Right cardiac atrium (tissue), 5 donors: ENCODE measurements at regions not wholly inside any gene's neighbourhood (a gene's known extent, or its start where the extent isn't known, plus 50 kb on each side); places are given as distances from the start of the nearest gene placed in this dataset.
"Not testable (repeated sequence)": the region's sequence is repeated elsewhere in the genome, so short reads cannot be mapped to it uniquely, and the experiment has no call there.

Experiments
- ATAC-seq, 2 donors: fragments of 200-7000 bp; cut with Tn5 transposase; one replicate each; pipeline versions ENCODE4 v1.8.0 to v1.9.1; 2020; ENCODE audit warnings: moderate library complexity in 2 of 2, mild to moderate bottlenecking in 1 of 2
- DNase-seq, 3 donors: peaks; one replicate each; pipeline ENCODE4 v3.0.0-alpha.2; 2020
- H3K27ac ChIP-seq: one replicate; pipeline ENCODE4 v1.5.1; 2013; ENCODE audit warnings: mild to moderate bottlenecking, low read length, control low read depth, moderate library complexity
- H3K27me3 ChIP-seq: one replicate; pipeline ENCODE4 v1.6.1; 2013; ENCODE audit not compliant: control insufficient read depth, insufficient read depth
- H3K4me1 ChIP-seq: one replicate; pipeline ENCODE4 v1.6.1; 2013; ENCODE audit warnings: low read length; ENCODE audit not compliant: control insufficient read depth, insufficient read depth
- H3K4me3 ChIP-seq: one replicate; pipeline ENCODE4 v1.5.1; 2013; ENCODE audit warnings: low read length, control low read depth
- H3K9me3 ChIP-seq: one replicate; pipeline ENCODE4 v1.6.1; 2013; ENCODE audit warnings: low read length; ENCODE audit not compliant: control insufficient read depth
- WGBS: extraction: QIAGEN DNeasy Blood & Tissue Kit; methylation state at CpG from one replicate; pipeline ENCODE4 v1.1.7; 2013; 5-methylcytosine and 5-hydroxymethylcytosine counted together
- intact Hi-C, 4 donors: fragments of 100-400 bp; cut with DNase I; formaldehyde crosslinking; loops; one replicate each; pipeline versions ENCODE4 v1.11.0 to v1.14.0; 2022 to 2023
- donor health status: healthy with polysubstance abuse.
- donor health status: DM: no; HTN: yes; CAD: no.
- donor health status: DM: no; HTN: no; CAD: no.
- donor health status: DM: no; HTN: yes; CAD: no; lungs with severe emphysema.
- donor health status: DM: yes; HTN: yes; CAD: no.

- intact Hi-C loops = no loop called here
- no peak for DNase-seq
- 71% methylated on average over 1 of the region's 1 CpG for WGBS
- no peak overlapping the region for H3K4me3 ChIP-seq
- ATAC-seq = no peak
- H3K27me3 ChIP-seq = no peaks in the 10 kb centered on the region
- H3K4me1 ChIP-seq = no peaks in the 10 kb centered on the region
- no peak overlapping the region for H3K27ac ChIP-seq
- H3K9me3 ChIP-seq = no peaks in the 10 kb centered on the region
Measured at GRCh38 chr5:145028626-145029025, 806.5 kb downstream of the PRELID2 start.

GRCh38 chr5:145027286-145027685 lies 807.9 kb downstream of the PRELID2 start:
- no peak for ATAC-seq
- Histone ChIP-seq H3K4me1 (no peaks in the 10 kb centered on the region), H3K4me3 (no peak overlapping the region), H3K27me3 (no peaks in the 10 kb centered on the region), H3K9me3 (no peaks in the 10 kb centered on the region), H3K27ac (no peak overlapping the region)
- DNase-seq = no peak
- intact Hi-C loops = no loop called here

- H3K9me3 ChIP-seq = no peaks in the 10 kb centered on the region
- ATAC-seq (no peak), DNase-seq (no peak)
- H3K4me3 ChIP-seq = no peak overlapping the region
- intact Hi-C loops = no loop called here
- no peaks in the 10 kb centered on the region for H3K4me1 ChIP-seq
- WGBS = 64% methylated on average over 3 of the region's 3 CpGs
- no peaks in the 10 kb centered on the region for H3K27me3 ChIP-seq
- no peak overlapping the region for H3K27ac ChIP-seq
Measured at GRCh38 chr5:145025775-145026174, 809.4 kb downstream of the PRELID2 start.

GRCh38 chr5:145015146-145015545 lies 820.0 kb downstream of the PRELID2 start:
- no peak for ATAC-seq
- intact Hi-C loops = no loop called here

GRCh38 chr5:145014109-145014508 lies 821.0 kb downstream of the PRELID2 start:
- no peaks in the 10 kb centered on the region for H3K9me3 ChIP-seq
- intact Hi-C loops = no loop called here
- 77% methylated on average over 3 of the region's 3 CpGs for WGBS
- no peaks in the 10 kb centered on the region for H3K27me3 ChIP-seq
- no peaks in the 10 kb centered on the region for H3K4me1 ChIP-seq
- no peak for ATAC-seq
- H3K27ac ChIP-seq = no peak overlapping the region
- no peak overlapping the region for H3K4me3 ChIP-seq
- no peak for DNase-seq

More at GRCh38 chr5:145015146-145015545, 820.0 kb downstream of the PRELID2 start:
- no peak overlapping the region for H3K4me3 ChIP-seq
- no peaks in the 10 kb centered on the region for H3K4me1 ChIP-seq
- DNase-seq = no peak
- no peaks in the 10 kb centered on the region for H3K27me3 ChIP-seq
- H3K9me3 ChIP-seq = no peaks in the 10 kb centered on the region
- 59% methylated on average over 1 of the region's 1 CpG for WGBS
- no peak overlapping the region for H3K27ac ChIP-seq

- no peaks in the 10 kb centered on the region for H3K27me3 ChIP-seq
- intact Hi-C loops = no loop called here
- DNase-seq (no peak), ATAC-seq (no peak)
- H3K4me1 ChIP-seq = no peaks in the 10 kb centered on the region
- H3K9me3 ChIP-seq = no peaks in the 10 kb centered on the region
- no peak overlapping the region for H3K27ac ChIP-seq
- H3K4me3 ChIP-seq = no peak overlapping the region
Measured at GRCh38 chr5:145010834-145011233, 824.3 kb downstream of the PRELID2 start.

GRCh38 chr5:145008876-145009530 lies 826.1 kb downstream of the PRELID2 start:
- Histone ChIP-seq H3K4me1 (no peaks in the 10 kb centered on the region), H3K4me3 (no peak overlapping the region), H3K27me3 (no peaks in the 10 kb centered on the region), H3K27ac (no peak overlapping the region), H3K9me3 (no peaks in the 10 kb centered on the region)
- intact Hi-C loops = no loop called here
- ATAC-seq (no peak), DNase-seq (no peak)
- WGBS = 67% methylated on average over 2 of the region's 2 CpGs

- H3K27ac ChIP-seq, intact Hi-C loops, H3K4me3 ChIP-seq, H3K9me3 ChIP-seq, ATAC-seq, H3K27me3 ChIP-seq, DNase-seq, H3K4me1 ChIP-seq: not testable (repeated sequence)
Measured at GRCh38 chr5:144994356-144994755, 823.7 kb downstream of the KCTD16 start.

- DNase-seq = no peak
- no peak for ATAC-seq
- no peak overlapping the region for H3K4me3 ChIP-seq
- intact Hi-C loops = no loop called here
- H3K4me1 ChIP-seq = no peaks in the 10 kb centered on the region
- no peaks in the 10 kb centered on the region for H3K9me3 ChIP-seq
- H3K27me3 ChIP-seq = no peaks in the 10 kb centered on the region
- H3K27ac ChIP-seq = no peak overlapping the region
Measured at GRCh38 chr5:144983101-144983500, 812.4 kb downstream of the KCTD16 start.

GRCh38 chr5:144979516-144980264 lies 809.0 kb downstream of the KCTD16 start:
- WGBS = 61% methylated on average over 2 of the region's 2 CpGs

GRCh38 chr5:144972317-144972716 lies 801.6 kb downstream of the KCTD16 start:
- no peak for DNase-seq
- no peaks in the 10 kb centered on the region for H3K27me3 ChIP-seq
- no peaks in the 10 kb centered on the region for H3K9me3 ChIP-seq
- no peak overlapping the region for H3K27ac ChIP-seq
- no peaks in the 10 kb centered on the region for H3K4me1 ChIP-seq
- ATAC-seq = no peak
- intact Hi-C loops = no loop called here
- 79% methylated on average over 3 of the region's 3 CpGs for WGBS
- no peak overlapping the region for H3K4me3 ChIP-seq

More at GRCh38 chr5:144979516-144980264, 809.0 kb downstream of the KCTD16 start:
- no peaks in the 10 kb centered on the region for H3K4me1 ChIP-seq
- intact Hi-C loops = no loop called here
- DNase-seq = no peak
- no peak overlapping the region for H3K4me3 ChIP-seq
- ATAC-seq = no peak
- no peaks in the 10 kb centered on the region for H3K9me3 ChIP-seq
- H3K27me3 ChIP-seq = no peaks in the 10 kb centered on the region
- no peak overlapping the region for H3K27ac ChIP-seq
